Stomach smooth muscle (tissue), 2 donors: ENCODE measurements at regions not wholly inside any gene's neighbourhood (a gene's known extent, or its start where the extent isn't known, plus 50 kb on each side); places are given as distances from the start of the nearest gene placed in this dataset.

Experiments used
- H3K27ac ChIP-seq: one replicate; pipeline ENCODE4 v1.7.0; 2013; ENCODE audit warnings: mild to moderate bottlenecking, low read length, inconsistent platforms
- H3K27me3 ChIP-seq, 2 donors: one replicate each; pipeline ENCODE4 v1.7.0; 2013; ENCODE audit warnings: low read length in 2 of 2; ENCODE audit not compliant: insufficient read depth in 2 of 2, control insufficient read depth in 1 of 2
- H3K36me3 ChIP-seq, 2 donors: one replicate each; pipeline ENCODE4 v1.7.0; 2013; ENCODE audit warnings: low read length in 2 of 2; ENCODE audit not compliant: control insufficient read depth in 2 of 2, insufficient read depth in 2 of 2
- H3K4me1 ChIP-seq: one replicate; pipeline ENCODE4 v1.7.0; 2013; ENCODE audit warnings: low read length; ENCODE audit not compliant: control insufficient read depth, insufficient read depth
- H3K4me3 ChIP-seq, 2 donors: one replicate each; pipeline ENCODE4 v1.7.0; 2013; ENCODE audit warnings: low read length in 2 of 2
- H3K9ac ChIP-seq, 2 donors: one replicate each; pipeline ENCODE4 v1.7.0; 2013; ENCODE audit warnings: low read length in 2 of 2, mild to moderate bottlenecking in 1 of 2
- H3K9me3 ChIP-seq, 2 donors: one replicate each; pipeline ENCODE4 v1.7.0; 2013; ENCODE audit warnings: low read length in 2 of 2; ENCODE audit not compliant: control insufficient read depth in 2 of 2
- donor health status: healthy.
- donor health status: Pancreatic carcinoma.

GRCh38 chr20:60361761-60362395 lies 403.7 kb downstream of the CDH26 start:
- no peaks in the 10 kb centered on the region for H3K27me3 ChIP-seq
- H3K9ac ChIP-seq: no peak overlapping the region
- H3K4me1 ChIP-seq: no peaks in the 10 kb centered on the region
- no peaks in the 10 kb centered on the region for H3K36me3 ChIP-seq
- H3K4me3 ChIP-seq: no peak overlapping the region
- no peak overlapping the region for H3K27ac ChIP-seq
- no peaks in the 10 kb centered on the region for H3K9me3 ChIP-seq

DNA sequence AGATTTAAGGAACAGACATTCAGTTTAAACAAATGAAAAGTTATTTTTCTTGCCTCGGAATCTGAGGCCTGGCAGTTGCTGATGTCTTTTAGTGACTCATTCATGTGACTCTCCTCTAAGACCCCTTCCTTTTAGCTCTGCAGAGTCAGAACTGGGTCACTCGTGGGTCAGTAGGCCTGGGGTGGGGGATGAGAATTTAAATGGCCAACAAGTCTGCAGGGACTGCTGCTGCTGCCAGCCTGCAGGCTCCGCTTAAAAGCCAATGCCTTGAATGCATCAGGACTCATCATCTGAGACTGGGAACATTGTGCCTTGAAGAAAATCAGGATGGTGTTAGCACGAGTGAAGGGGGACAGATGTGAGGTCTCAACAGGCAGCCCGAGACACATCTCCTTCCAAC lies 404.3 kb downstream of the CDH26 start:
- no peaks in the 10 kb centered on the region for H3K9me3 ChIP-seq
- no peak overlapping the region for H3K9ac ChIP-seq
- no peak overlapping the region for H3K27ac ChIP-seq
- H3K36me3 ChIP-seq: no peaks in the 10 kb centered on the region
- no peaks in the 10 kb centered on the region for H3K27me3 ChIP-seq
- no peaks in the 10 kb centered on the region for H3K4me1 ChIP-seq
- no peak overlapping the region for H3K4me3 ChIP-seq

GRCh38 chr20:60363698-60364097 lies 405.5 kb downstream of the CDH26 start:
- Histone ChIP-seq H3K27ac (no peak overlapping the region), H3K27me3 (no peaks in the 10 kb centered on the region), H3K9me3 (no peaks in the 10 kb centered on the region), H3K4me3 (no peak overlapping the region), H3K4me1 (no peaks in the 10 kb centered on the region), H3K9ac (no peak overlapping the region), H3K36me3 (no peaks in the 10 kb centered on the region)

GRCh38 chr20:60365064-60365666 lies 406.9 kb downstream of the CDH26 start:
- peaks cover 0 to 6% of the 10 kb centered on the region in 2 donors for H3K9me3 ChIP-seq
- H3K27ac ChIP-seq: no peak overlapping the region
- no peak overlapping the region for H3K9ac ChIP-seq
- H3K27me3 ChIP-seq: no peaks in the 10 kb centered on the region
- no peaks in the 10 kb centered on the region for H3K36me3 ChIP-seq
- no peaks in the 10 kb centered on the region for H3K4me1 ChIP-seq
- H3K4me3 ChIP-seq: no peak overlapping the region

- H3K9ac ChIP-seq: no peak overlapping the region
- peaks cover 0 to 6% of the 10 kb centered on the region in 2 donors for H3K9me3 ChIP-seq
- H3K27me3 ChIP-seq: no peaks in the 10 kb centered on the region
- no peak overlapping the region for H3K4me3 ChIP-seq
- H3K27ac ChIP-seq: no peak overlapping the region
- H3K4me1 ChIP-seq: no peaks in the 10 kb centered on the region
- no peaks in the 10 kb centered on the region for H3K36me3 ChIP-seq
Measured at GRCh38 chr20:60365882-60366281, 407.7 kb downstream of the CDH26 start.

DNA sequence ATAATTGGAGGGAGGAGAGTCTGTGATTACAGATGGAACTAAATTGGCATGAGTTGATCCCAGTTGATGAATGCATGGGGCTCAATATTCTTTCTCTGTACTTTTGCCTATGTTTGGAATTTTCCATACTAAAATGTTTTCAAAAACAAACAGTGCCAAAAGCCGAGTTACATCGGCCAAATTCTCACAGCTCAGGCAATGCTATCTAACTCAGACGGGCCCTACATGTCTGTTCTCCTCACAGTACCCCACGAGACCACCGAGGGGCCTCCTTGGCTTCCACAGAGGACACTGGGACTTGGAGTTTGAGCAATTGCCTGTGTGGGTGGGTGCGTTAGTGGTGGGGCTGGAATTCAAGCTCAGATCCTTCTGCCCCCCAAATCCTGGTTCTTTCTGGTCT lies 413.2 kb downstream of the CDH26 start:
- H3K9ac ChIP-seq: no peak overlapping the region
- no peak overlapping the region for H3K4me3 ChIP-seq
- H3K36me3 ChIP-seq: no peaks in the 10 kb centered on the region
- no peaks in the 10 kb centered on the region for H3K4me1 ChIP-seq
- no peaks in the 10 kb centered on the region for H3K27me3 ChIP-seq
- peaks cover 0 to 6% of the 10 kb centered on the region in 2 donors for H3K9me3 ChIP-seq
- no peak overlapping the region for H3K27ac ChIP-seq

DNA sequence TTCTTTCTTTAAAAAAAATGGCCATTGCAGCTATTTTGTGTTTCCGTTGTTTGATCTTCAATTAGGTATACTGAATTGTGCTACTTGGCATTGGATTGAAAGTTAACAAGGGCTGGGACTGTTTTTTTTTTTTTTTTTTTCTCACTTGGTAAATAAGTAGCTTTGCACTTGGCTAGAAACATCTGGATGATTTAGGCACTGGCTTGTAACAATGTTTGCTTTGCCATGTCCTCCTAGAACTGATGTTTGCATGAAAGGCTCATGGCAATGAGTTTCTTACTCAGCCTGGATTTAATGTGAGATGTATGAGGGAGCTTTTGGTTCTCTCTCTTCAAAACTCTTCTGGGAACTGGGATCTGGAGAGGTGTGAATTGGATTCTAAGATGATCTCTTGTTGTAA lies 414.1 kb downstream of the CDH26 start:
- H3K36me3 ChIP-seq: no peaks in the 10 kb centered on the region
- no peak overlapping the region for H3K4me3 ChIP-seq
- no peak overlapping the region for H3K9ac ChIP-seq
- no peaks in the 10 kb centered on the region for H3K4me1 ChIP-seq
- peaks cover 0 to 6% of the 10 kb centered on the region in 2 donors for H3K9me3 ChIP-seq
- no peaks in the 10 kb centered on the region for H3K27me3 ChIP-seq
- no peak overlapping the region for H3K27ac ChIP-seq

DNA sequence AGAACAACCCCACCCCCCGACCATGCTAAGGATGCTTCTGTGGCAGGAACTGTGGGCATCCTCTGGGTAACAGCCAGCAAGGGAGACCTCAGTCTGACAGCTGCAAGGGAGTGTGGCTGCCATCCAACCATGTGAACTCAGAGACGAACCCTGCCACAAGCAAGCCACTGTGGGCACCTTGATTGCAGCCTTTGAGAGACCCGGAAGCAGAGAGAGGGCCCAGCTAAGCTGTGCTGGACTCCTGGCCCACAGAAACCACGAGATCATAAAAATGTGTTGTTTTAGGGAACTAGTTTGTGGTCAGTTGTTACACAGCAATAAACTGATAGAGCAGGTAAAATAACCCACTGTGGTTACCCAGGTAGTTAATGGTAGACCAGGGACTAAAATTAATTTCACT lies 414.6 kb downstream of the CDH26 start:
- Histone ChIP-seq H3K4me1 (no peaks in the 10 kb centered on the region), H3K27me3 (no peaks in the 10 kb centered on the region), H3K9ac (no peak overlapping the region), H3K9me3 (peaks cover 0 to 6% of the 10 kb centered on the region in 2 donors), H3K4me3 (no peak overlapping the region), H3K27ac (no peak overlapping the region), H3K36me3 (no peaks in the 10 kb centered on the region)

DNA sequence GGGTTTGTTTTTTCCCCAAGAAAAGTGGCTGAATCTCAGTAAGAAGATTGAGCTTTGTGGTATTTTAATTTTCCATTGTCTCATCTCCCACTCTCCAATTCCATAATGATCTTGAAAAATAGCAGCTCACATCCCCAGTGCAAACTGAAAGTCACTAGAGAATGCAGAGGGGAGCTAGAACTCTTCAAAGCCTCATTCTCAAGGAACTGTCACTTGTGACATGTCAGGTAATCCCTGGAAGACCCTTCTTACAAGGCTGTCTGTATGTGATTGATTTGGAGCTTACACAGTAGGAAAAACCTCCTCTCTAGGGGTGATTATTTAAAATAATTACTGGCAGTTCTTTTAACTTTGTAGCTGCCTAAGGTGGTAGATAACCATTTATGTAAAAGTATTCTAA lies 420.4 kb downstream of the CDH26 start:
- Histone ChIP-seq H3K36me3 (no peaks in the 10 kb centered on the region), H3K27me3 (no peaks in the 10 kb centered on the region), H3K4me3 (no peak overlapping the region), H3K4me1 (no peaks in the 10 kb centered on the region), H3K9me3 (no peaks in the 10 kb centered on the region), H3K27ac (no peak overlapping the region), H3K9ac (no peak overlapping the region)

DNA sequence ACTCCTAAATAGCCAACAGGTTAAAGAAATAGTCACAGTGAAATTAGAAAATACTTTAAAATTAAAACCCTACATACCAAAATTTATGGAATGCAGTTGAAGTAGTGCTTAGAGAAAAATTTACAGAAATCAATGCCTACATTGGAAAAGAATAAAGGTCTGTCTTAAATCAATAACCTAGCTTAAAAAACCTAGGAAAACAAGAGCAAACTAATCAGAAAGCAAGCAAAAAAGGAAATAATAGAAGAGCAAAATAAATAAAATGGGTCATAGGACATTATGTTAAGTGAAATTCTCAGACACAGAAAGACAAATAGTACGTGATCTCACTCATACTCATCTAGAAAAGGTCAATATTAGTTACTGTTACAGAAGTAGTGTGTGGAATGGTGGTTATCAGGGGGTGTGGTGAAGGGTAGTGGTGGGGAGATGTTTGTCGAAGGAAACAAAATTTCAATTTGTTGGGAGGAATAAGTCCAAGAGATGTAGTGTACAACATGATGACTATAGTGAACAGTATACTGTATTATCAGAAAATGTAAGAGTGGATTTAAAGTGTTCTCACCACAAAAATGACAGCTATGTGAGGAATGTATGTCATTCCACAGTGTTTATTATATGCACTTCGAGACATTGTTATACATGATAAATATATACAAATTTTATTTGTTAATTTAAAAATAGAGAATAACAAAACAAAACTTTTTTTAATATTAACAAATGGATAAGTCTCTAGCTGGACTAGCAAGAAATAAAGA lies 423.6 kb downstream of the CDH26 start:
- H3K27me3 ChIP-seq: no peaks in the 10 kb centered on the region
- no peak overlapping the region for H3K4me3 ChIP-seq
- H3K4me1 ChIP-seq: no peaks in the 10 kb centered on the region
- no peaks in the 10 kb centered on the region for H3K9me3 ChIP-seq
- no peak overlapping the region for H3K9ac ChIP-seq
- no peaks in the 10 kb centered on the region for H3K36me3 ChIP-seq
- no peak overlapping the region for H3K27ac ChIP-seq

GRCh38 chr20:60389441-60389840 lies 431.2 kb downstream of the CDH26 start:
- no peak overlapping the region for H3K4me3 ChIP-seq
- H3K9me3 ChIP-seq: peaks cover 0 to 6% of the 10 kb centered on the region in 2 donors
- no peak overlapping the region for H3K9ac ChIP-seq
- H3K36me3 ChIP-seq: no peaks in the 10 kb centered on the region
- no peaks in the 10 kb centered on the region for H3K27me3 ChIP-seq
- H3K27ac ChIP-seq: no peak overlapping the region
- H3K4me1 ChIP-seq: no peaks in the 10 kb centered on the region
